Transverse colon (tissue), 4 donors: ENCODE measurements at regions not wholly inside any gene's neighbourhood (a gene's known extent, or its start where the extent isn't known, plus 50 kb on each side); places are given as distances from the start of the nearest gene placed in this dataset.

Experiments used
- DNase-seq: peaks from one replicate; pipeline ENCODE4 v3.0.0-alpha.2; 2019
- H3K27ac ChIP-seq, 4 donors: fragments of 200-600 bp; sonication (generic); 2 replicates each; pipeline ENCODE4 v1.5.1; 2016 to 2018; ENCODE audit warnings: inconsistent platforms in 4 of 4
- H3K27me3 ChIP-seq: fragments of 200-600 bp; sonication (generic); 2 replicates; pipeline ENCODE4 v1.5.1; 2017; ENCODE audit warnings: inconsistent platforms
- H3K36me3 ChIP-seq, 4 donors: fragments of 200-600 bp; sonication (generic); 2 replicates each; pipeline ENCODE4 v1.5.1; 2017 to 2019; ENCODE audit warnings: inconsistent platforms in 4 of 4
- H3K4me1 ChIP-seq, 4 donors: fragments of 200-600 bp; sonication (generic); 2 replicates each; pipeline ENCODE4 v1.5.1; 2017 to 2020; ENCODE audit warnings: inconsistent platforms in 4 of 4
- H3K4me3 ChIP-seq, 4 donors: fragments of 200-600 bp; sonication (generic); 1 replicate in 1 of 4; 2 replicates in 3 of 4; pipeline versions ENCODE4 v1.5.1 to v1.6.1; 2017 to 2019; ENCODE audit warnings: inconsistent platforms in 4 of 4
- H3K9me3 ChIP-seq, 2 donors: fragments of 200-600 bp; sonication (generic); 2 replicates each; pipeline ENCODE4 v1.5.1; 2017 to 2019; ENCODE audit warnings: inconsistent platforms in 2 of 2
- CTCF ChIP-seq, 5 experiments: fragments of 200-600 bp in 3 of 5; fragments of 450-650 bp in 2 of 5; sonication (generic) in 3 of 5; IDR thresholded peaks; 1 replicate in 2 of 5; 2 replicates in 3 of 5; pipeline ENCODE4 v1.5.1; 2016 to 2017; ENCODE audit warnings: antibody characterized with exemption in 5 of 5, inconsistent platforms in 3 of 5, mild to moderate bottlenecking in 2 of 5, moderate library complexity in 1 of 5
- EP300 ChIP-seq: sonication (generic); formaldehyde crosslinking; IDR thresholded peaks from one replicate; pipeline ENCODE4 v1.6.1; 2017; ENCODE audit warnings: antibody characterized with exemption, low read depth
- POLR2A ChIP-seq: fragments of 450-650 bp; IDR thresholded peaks from one replicate; pipeline ENCODE4 v1.6.1; 2016; ENCODE audit warnings: antibody characterized with exemption, mild to moderate bottlenecking, moderate library complexity
- POLR2AphosphoS5 ChIP-seq, 3 donors: sonication (generic); formaldehyde crosslinking; IDR thresholded peaks; one replicate each; pipeline ENCODE4 v1.6.1; 2016; ENCODE audit warnings: antibody characterized with exemption in 3 of 3
- WGBS, 2 donors: methylation state at CpG; one replicate each; pipeline ENCODE4 v1.1.5; 2018; ENCODE audit warnings: low coverage in 1 of 2; 5-methylcytosine and 5-hydroxymethylcytosine counted together
- in situ Hi-C, 4 donors: fragments of 200-750 bp; cut with MboI; loops; one replicate each; pipeline versions ENCODE4 v1.15.0 to v1.15.1; 2017; ENCODE audit warnings: low sequenced_read_pairs in 3 of 4, low pct_ligation_motif_present in 1 of 4, low pct_unique_long_range_greater_than_20kb in 1 of 4
- intact Hi-C: fragments of 100-400 bp; cut with DNase I; formaldehyde crosslinking; loops from one replicate; pipeline ENCODE4 v1.15.1; 2023; ENCODE audit warnings: low total_unique reads

GRCh38 chr17:51442088-51442865 is 181.9 kb downstream of the UTP18 start:
- in situ Hi-C loops: no loop called here
- intact Hi-C loops: no loop called here

GRCh38 chr17:51443646-51444045 is 183.3 kb downstream of the UTP18 start:
- H3K9me3 ChIP-seq: no peaks in the 10 kb centered on the region
- no peaks in the 10 kb centered on the region for H3K4me1 ChIP-seq
- H3K4me3 ChIP-seq: no peak overlapping the region
- 58 to 73% methylated on average over 3 of the region's 3 CpGs for WGBS, 2 donors
- in situ Hi-C loops (no loop called here), intact Hi-C loops (no loop called here)
- no peak for DNase-seq
- no peak overlapping the region for H3K27ac ChIP-seq
- TF ChIP-seq EP300 (no peak), POLR2AphosphoS5 (IDR thresholded peaks at IDR 0.05) (no peak), POLR2A (no peak), CTCF (IDR thresholded peaks at IDR 0.05) (no peak)
- H3K36me3 ChIP-seq: no peaks in the 10 kb centered on the region
- no peaks in the 10 kb centered on the region for H3K27me3 ChIP-seq

More at GRCh38 chr17:51442088-51442865, 181.9 kb downstream of the UTP18 start:
- WGBS, 2 donors: 53 to 57% methylated on average over 3 to 6 of the region's 6 CpGs
- Histone ChIP-seq H3K27ac (no peak overlapping the region), H3K36me3 (no peaks in the 10 kb centered on the region), H3K4me1 (no peaks in the 10 kb centered on the region), H3K9me3 (no peaks in the 10 kb centered on the region), H3K4me3 (no peak overlapping the region), H3K27me3 (no peaks in the 10 kb centered on the region)
- no peak for DNase-seq
- TF ChIP-seq POLR2A: no peak
- no peak for TF ChIP-seq CTCF (IDR thresholded peaks at IDR 0.05)
- no peak for TF ChIP-seq POLR2AphosphoS5 (IDR thresholded peaks at IDR 0.05)
- TF ChIP-seq EP300: no peak

- Histone ChIP-seq H3K27me3 (no peaks in the 10 kb centered on the region), H3K4me1 (no peaks in the 10 kb centered on the region), H3K9me3 (no peaks in the 10 kb centered on the region), H3K27ac (no peak overlapping the region), H3K36me3 (no peaks in the 10 kb centered on the region), H3K4me3 (no peak overlapping the region)
- no peak for TF ChIP-seq POLR2AphosphoS5 (IDR thresholded peaks at IDR 0.05)
- no peak for TF ChIP-seq POLR2A
- no peak for TF ChIP-seq CTCF (IDR thresholded peaks at IDR 0.05)
- no peak for TF ChIP-seq EP300
- no peak for DNase-seq
- in situ Hi-C loops (no loop called here), intact Hi-C loops (no loop called here)
- 62 to 67% methylated on average over 3 to 4 of the region's 4 CpGs for WGBS, 2 donors
Measured at GRCh38 chr17:51445946-51446345, 185.6 kb downstream of the UTP18 start.

- in situ Hi-C loops: loop anchor here in 1 of 4 donors (25.0 kb wide), 1 partner anchor 108 kb away; no protein-coding TSS in a partner anchor
Measured at GRCh38 chr17:51454456-51454978, 194.2 kb downstream of the UTP18 start.

More at GRCh38 chr17:51454456-51454978, 194.2 kb downstream of the UTP18 start:
- no peak for DNase-seq
- Histone ChIP-seq H3K27me3 (no peaks in the 10 kb centered on the region), H3K9me3 (no peaks in the 10 kb centered on the region), H3K27ac (no peak overlapping the region), H3K4me1 (no peaks in the 10 kb centered on the region), H3K4me3 (no peak overlapping the region), H3K36me3 (no peaks in the 10 kb centered on the region)
- intact Hi-C loops: no loop called here
- no peak for TF ChIP-seq POLR2AphosphoS5 (IDR thresholded peaks at IDR 0.05)
- no peak for TF ChIP-seq CTCF (IDR thresholded peaks at IDR 0.05)
- no peak for TF ChIP-seq EP300
- TF ChIP-seq POLR2A: no peak
- WGBS, 2 donors: 90 to 100% methylated on average over 1 of the region's 1 CpG
